ENCODE measurements at regions not wholly inside any gene's neighbourhood (a gene's known extent, or its start where the extent isn't known, plus 50 kb on each side); places are given as distances from the start of the nearest gene placed in this dataset.

GRCh38 chr9:14445946-14446345, 132.0 kb upstream of the NFIB start:
- no peak overlapping the region for H3K56ac ChIP-seq (replicated peaks; ENCODE audit: insufficient read length, low read depth, low read length)
- no peak overlapping the region for H3K4me2 ChIP-seq (ENCODE audit: insufficient read depth in 1 of 2, low read depth in 2 of 2, low read length in 2 of 2)
- no peak overlapping the region for H3K18ac ChIP-seq (ENCODE audit: extremely low read depth, low read length)
- no peak overlapping the region for H3K27ac ChIP-seq (ENCODE audit: low read depth, low read length)
- H2AFZ ChIP-seq (ENCODE audit: low read length): no peak overlapping the region; the same call in 1 of the 2 replicates
- no peaks in the 10 kb centered on the region for H3K79me1 ChIP-seq (ENCODE audit: low read depth, low read length)
- H3K79me2 ChIP-seq (ENCODE audit: control insufficient read depth in 1 of 2, insufficient read depth in 2 of 2, low read length in 2 of 2): no peaks in the 10 kb centered on the region
- ChIA-PET CTCF (ENCODE audit: partially characterized antibody) (no interaction called here), POLR2A (ENCODE audit: partially characterized antibody) (no interaction called here)
- no peak overlapping the region for H2BK120ac ChIP-seq (replicated peaks; ENCODE audit: low read depth, low read length)
- no peaks in the 10 kb centered on the region for H4K20me1 ChIP-seq (replicated peaks in 1 of 2; ENCODE audit: control insufficient read depth in 1 of 2, insufficient read depth in 2 of 2, low read length in 2 of 2)
- no peak overlapping the region for H3K4ac ChIP-seq (replicated peaks; ENCODE audit: insufficient read length, low read depth, low read length)
- 92% methylated on average over 3 of the region's 3 CpGs; no CpG with 5 or more reads in 1 of the 2 experiments for WGBS, 2 experiments (ENCODE audit: extremely low coverage in 1 of 2, insufficient coverage in 1 of 2, insufficient read length in 1 of 2, insufficient replicate concordance in 2 of 2, low coverage in 1 of 2, low lambda C conversion rate in 2 of 2, missing lambda C conversion rate in 1 of 2)
- H3K36me3 ChIP-seq (ENCODE audit: control insufficient read depth in 2 of 4, insufficient read depth in 4 of 4, low read length in 3 of 4): no peaks in the 10 kb centered on the region
- H3K4me1 ChIP-seq (replicated peaks in 1 of 4; ENCODE audit: control insufficient read depth in 3 of 4, insufficient read depth in 4 of 4, low read length in 3 of 4): no peaks in the 10 kb centered on the region
- H3K14ac ChIP-seq (ENCODE audit: insufficient read length): no peak overlapping the region
- no peak overlapping the region for H3K4me3 ChIP-seq (ENCODE audit: extremely low read depth in 1 of 4, insufficient read depth in 2 of 4, low read depth in 3 of 4, low read length in 4 of 4)
- H3K23me2 ChIP-seq (ENCODE audit: low read depth, low read length): no peaks in the 10 kb centered on the region
- DNase-seq (ENCODE audit: low read depth in 1 of 2, low spot score in 2 of 2): no peak
- no peak for FAIRE-seq
- H2BK20ac ChIP-seq (ENCODE audit: low read length): no peak overlapping the region
- no peaks in the 10 kb centered on the region for H3K27me3 ChIP-seq (replicated peaks in 1 of 4; ENCODE audit: control insufficient read depth in 3 of 4, extremely low read depth in 1 of 4, insufficient read depth in 3 of 4, low read length in 3 of 4)
- no peaks in the 10 kb centered on the region for H3K9me3 ChIP-seq (ENCODE audit: insufficient read depth in 2 of 2, low read depth in 1 of 2, low read length in 1 of 2)
- no peak overlapping the region for H3K9ac ChIP-seq (replicated peaks in 1 of 4; ENCODE audit: extremely low read depth in 1 of 4, low read depth in 3 of 4, low read length in 3 of 4)
- H2BK12ac ChIP-seq (ENCODE audit: low read depth, low read length): no peak overlapping the region
- H4K91ac ChIP-seq (replicated peaks; ENCODE audit: insufficient read length, low read length): no peak overlapping the region
- H2BK15ac ChIP-seq (ENCODE audit: low read length): no peak overlapping the region
- H3K23ac ChIP-seq (ENCODE audit: insufficient read length): no peak overlapping the region
- H2AK5ac ChIP-seq (ENCODE audit: low read depth, low read length): no peak overlapping the region
- no peak overlapping the region for H4K5ac ChIP-seq (ENCODE audit: insufficient read length, low read depth, low read length)
- no peak overlapping the region for H2BK5ac ChIP-seq (ENCODE audit: low read depth, low read length)
- H4K8ac ChIP-seq (ENCODE audit: extremely low read depth, insufficient read depth, low read length): no peak overlapping the region
- TF ChIP-seq EP300 (IDR thresholded peaks at IDR 0.05; ENCODE audit: borderline replicate concordance in 1 of 2, low read depth in 2 of 2, low read length in 2 of 2) (no peak), TEAD4 (IDR thresholded peaks at IDR 0.05; ENCODE audit: low read depth, low read length) (no peak), ZNF274 (IDR thresholded peaks at IDR 0.05; ENCODE audit: borderline replicate concordance, extremely low read depth, low read length) (no peak), KDM4A (IDR thresholded peaks at IDR 0.05; ENCODE audit: low read depth, low read length, severe bottlenecking) (no peak), EZH2 (IDR thresholded peaks at IDR 0.05; ENCODE audit: low read depth, low read length, severe bottlenecking) (no peak), RAD21 (IDR thresholded peaks at IDR 0.05 in 1 of 2, conservative IDR thresholded peaks at IDR 0.05 in 1 of 2; ENCODE audit: low read depth in 2 of 2, low read length in 2 of 2) (no peak), MAFK (IDR thresholded peaks at IDR 0.05; ENCODE audit: low read depth, low read length) (no peak), YY1 (IDR thresholded peaks at IDR 0.05; ENCODE audit: low read depth, low read length) (no peak), RNF2 (IDR thresholded peaks at IDR 0.05; ENCODE audit: borderline replicate concordance, low read depth, low read length, missing control alignments, poor library complexity, severe bottlenecking) (no peak), FOSL1 (IDR thresholded peaks at IDR 0.05; ENCODE audit: insufficient read depth, low read depth, low read length) (no peak), SAP30 (IDR thresholded peaks at IDR 0.05; ENCODE audit: insufficient read depth, insufficient replicate concordance, low read length) (no peak), USF2 (IDR thresholded peaks at IDR 0.05; ENCODE audit: low read length) (no peak)
